GM12874 (cell line): ENCODE measurements at regions not wholly inside any gene's neighbourhood (a gene's known extent, or its start where the extent isn't known, plus 50 kb on each side); places are given as distances from the start of the nearest gene placed in this dataset.

Experiments
- CTCF ChIP-seq: IDR thresholded peaks from 2 replicates; pipeline ENCODE4 v1.5.1; 2011; ENCODE audit warnings: low read depth, mild to moderate bottlenecking, control low read depth, low read length, moderate library complexity; ENCODE audit not compliant: insufficient read depth

GRCh38 chr14:97277711-97278110, 480.5 kb downstream of the VRK1 start:
- TF ChIP-seq CTCF: no peak

GRCh38 chr14:97280526-97280925, 483.3 kb downstream of the VRK1 start:
- TF ChIP-seq CTCF: no peak

- no peak for TF ChIP-seq CTCF
These were observed 484.6 kb downstream of the VRK1 start for GRCh38 chr14:97281741-97282140.

- TF ChIP-seq CTCF: no peak
These were observed 485.2 kb downstream of the VRK1 start for GRCh38 chr14:97282210-97283004.

- TF ChIP-seq CTCF: no peak
These were observed 485.8 kb downstream of the VRK1 start for GRCh38 chr14:97283005-97283403.

GRCh38 chr14:97283426-97283825, 486.2 kb downstream of the VRK1 start:
- no peak for TF ChIP-seq CTCF

- no peak for TF ChIP-seq CTCF
These were observed 486.7 kb downstream of the VRK1 start for GRCh38 chr14:97283841-97284240.
